Kidney glomerular epithelial cell (primary cell): ENCODE measurements at regions not wholly inside any gene's neighbourhood (a gene's known extent, or its start where the extent isn't known, plus 50 kb on each side); places are given as distances from the start of the nearest gene placed in this dataset.
A peak's percentile ranks its signal among the peaks of the same experiment; 100 is the strongest.

Experiments used
- DNase-seq: peaks from one replicate; lab custom pipeline; 2025; lab: John Stamatoyannopoulos, UW

DNA sequence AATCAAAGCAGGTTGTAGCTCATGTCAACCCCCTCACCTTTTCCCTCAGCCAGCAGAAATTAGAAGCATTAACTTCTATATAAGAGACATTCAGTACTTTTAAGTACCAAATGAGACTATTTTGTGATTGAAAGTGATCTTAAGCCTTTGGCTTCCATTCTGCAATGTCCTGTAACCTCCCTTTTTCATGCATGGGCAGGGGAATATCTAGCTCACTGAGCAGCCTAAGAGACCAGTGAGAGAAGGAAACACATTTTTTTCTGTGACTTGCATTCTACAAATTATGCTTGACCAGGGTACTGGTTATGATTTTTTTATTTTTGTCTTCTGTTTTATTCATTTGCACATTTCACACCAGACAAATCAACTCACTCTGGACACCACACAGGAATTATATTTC is 369.6 kb downstream of the KCTD12 start:
- DNase-seq, result no peak

DNA sequence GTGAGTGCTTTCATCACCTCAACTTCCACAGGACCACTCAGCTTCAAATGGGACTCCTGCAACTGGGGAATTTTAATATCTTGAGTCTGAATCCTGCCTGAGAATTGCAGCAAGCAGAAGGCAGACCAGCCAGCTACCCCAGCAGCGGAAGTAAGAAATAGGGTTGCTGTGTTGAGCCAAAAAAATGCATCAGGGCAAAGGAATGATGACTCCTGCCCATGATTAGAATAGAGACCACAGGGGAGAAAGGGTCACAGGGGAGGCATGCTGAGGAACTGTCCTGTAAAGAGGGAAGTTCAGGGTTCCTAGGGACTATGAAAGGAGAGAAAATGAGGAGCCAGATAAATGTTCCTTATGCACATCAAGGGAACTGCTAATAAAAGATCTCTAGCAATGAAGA is 370.2 kb downstream of the KCTD12 start:
- no peak for DNase-seq

DNA sequence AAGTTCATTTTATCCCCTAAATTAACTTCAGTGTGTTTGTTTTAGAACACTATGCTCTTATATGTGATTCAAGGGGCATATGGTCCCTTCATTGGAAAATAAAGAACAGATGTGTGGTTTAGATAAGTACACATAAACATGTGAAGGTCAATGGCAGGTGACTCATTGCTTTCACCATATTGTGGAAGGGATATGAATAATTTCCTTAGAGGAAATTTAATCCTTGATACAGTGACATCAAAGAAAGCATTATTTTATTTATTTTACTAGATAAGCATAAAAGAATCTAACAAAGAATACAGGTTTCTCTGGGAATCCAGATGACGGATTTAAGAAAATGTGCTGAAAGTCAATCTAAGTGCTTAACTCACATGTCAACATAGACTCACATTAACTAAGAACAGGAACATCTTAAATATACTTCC is 373.5 kb downstream of the KCTD12 start:
- no peak for DNase-seq

DNA sequence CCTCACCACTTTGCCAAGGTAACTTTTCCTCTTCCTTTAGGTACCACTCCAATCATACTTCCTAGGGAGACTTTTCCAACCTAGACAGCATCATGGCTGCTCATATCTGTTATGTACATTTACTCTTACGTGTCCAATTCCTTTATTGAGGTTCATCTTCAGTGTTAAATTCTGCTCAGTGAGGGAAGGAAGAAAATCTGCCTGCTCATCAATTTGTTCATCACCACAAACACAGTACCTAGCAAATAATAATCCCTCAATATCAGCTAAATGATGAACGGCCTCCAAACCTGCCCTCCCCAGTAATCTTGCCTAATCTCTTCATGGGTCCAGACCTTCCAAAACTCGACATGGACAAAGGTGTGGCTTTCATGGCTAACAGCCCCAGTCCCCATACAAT is 380.8 kb downstream of the KCTD12 start:
- DNase-seq, result no peak

DNA sequence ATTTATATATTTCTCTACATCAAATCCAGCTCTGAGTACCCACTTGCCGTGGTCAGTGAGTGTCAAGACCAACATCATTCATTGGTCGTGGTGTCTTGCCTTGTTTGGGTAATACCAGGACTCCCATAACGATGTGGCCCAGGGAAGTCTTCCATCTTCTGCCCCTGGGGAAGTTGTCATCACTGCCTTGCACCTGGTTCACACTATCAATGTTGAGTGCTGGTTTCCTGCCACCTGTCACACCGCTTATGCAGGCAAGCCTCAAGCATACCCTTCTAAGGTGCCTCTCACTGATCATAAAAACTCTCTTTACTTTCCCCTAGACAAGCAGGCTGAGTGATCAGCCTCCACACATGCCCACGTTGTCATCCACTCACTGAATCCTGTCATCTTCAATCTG is 382.4 kb downstream of the KCTD12 start:
- DNase-seq, result no peak

DNA sequence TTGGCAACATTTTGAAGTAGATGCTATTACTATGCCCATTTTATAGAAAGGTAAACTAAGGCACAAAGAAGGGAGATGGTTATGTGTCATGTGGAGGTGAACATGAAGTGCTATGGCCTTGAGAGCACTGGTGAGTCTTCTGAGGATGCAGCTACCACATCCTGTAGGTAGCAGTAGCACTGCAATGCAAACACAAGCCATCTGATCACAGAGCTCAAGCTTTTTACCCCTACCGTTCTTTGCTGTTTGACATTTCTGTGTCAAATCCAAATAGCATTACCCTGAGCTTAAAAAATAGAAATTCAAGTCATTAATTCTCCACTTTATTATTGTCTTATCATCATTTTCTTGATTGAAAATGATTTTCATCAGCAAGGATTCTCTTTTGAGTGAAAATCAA is 382.9 kb downstream of the KCTD12 start:
- no peak for DNase-seq

DNA sequence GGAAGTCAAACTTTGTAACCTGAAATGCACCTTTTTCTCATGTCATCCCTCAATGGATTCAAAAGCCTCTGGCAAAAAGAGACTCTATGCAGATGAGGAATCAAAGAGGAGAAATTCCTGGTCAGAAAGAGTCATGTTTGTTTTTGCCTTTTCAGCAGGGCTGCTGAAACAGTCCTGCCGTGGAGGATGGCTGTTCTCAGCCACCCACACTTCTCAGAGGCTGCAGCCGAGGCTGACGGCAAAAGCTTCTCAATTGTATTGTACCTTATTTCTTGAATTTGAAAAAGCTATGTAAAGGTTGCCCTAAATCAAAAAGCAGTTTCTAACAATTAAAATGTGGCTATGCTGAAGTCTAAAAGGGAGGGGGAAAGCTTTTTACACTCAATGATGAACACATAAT is 385.3 kb downstream of the KCTD12 start:
- DNase-seq, result no peak

DNA sequence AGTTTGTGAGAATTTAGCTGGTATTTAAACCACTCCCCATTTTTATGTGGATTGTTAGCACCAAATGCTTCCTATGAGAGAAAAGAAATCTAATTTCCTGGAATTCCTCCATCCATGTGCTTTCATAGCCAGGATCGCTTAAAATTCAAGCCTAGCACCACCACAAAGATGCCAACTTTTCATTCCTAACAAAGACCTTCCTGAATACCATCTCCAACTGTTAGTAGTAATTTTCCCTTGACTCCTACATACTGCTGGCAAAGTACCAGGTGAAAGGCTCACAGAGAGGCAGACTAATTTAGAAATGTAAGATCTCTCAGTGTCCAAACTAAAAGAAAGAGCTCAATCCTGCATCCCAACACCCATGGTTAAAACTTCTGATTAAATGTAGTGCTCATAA is 386.3 kb downstream of the KCTD12 start:
- no peak for DNase-seq

DNA sequence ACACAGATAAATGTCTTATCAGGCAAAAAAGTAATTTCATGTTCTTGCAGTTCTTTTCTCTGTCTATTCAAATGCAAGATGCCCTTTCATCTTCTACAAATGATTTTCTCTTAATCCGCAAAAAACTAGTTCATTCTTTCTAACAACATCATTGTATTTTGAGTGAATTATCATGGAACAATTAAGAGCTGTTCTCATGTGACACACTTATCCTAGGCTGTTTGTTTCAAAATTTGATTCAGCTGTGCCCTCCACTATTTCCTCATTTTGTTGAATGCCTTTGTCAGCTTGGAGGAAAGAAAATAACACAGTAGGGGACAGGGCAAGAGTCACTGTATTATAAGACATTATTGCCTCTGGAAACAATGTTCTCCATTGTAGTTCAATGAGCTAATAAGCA is 396.9 kb downstream of the KCTD12 start:
- DNase-seq, result no peak

DNA sequence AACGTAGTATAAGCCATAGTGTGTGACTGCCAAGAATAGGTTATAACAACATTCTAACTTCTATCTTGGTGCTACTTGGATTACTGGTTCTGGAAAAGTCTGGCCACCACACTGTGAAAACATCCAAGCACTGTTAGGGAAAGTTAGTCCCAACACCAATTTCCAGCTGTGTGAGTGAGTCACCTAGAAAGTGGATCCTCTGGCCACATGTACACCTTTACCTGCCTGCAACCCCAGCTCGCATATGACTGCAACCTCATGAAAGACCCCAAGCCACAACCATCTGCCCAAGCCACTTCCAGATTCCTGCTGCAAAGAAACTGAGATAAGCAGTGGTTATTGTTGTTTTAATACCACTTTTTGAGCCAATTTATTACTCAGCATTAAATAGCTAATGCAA is 404.5 kb downstream of the KCTD12 start:
- DNase-seq, result no peak

DNA sequence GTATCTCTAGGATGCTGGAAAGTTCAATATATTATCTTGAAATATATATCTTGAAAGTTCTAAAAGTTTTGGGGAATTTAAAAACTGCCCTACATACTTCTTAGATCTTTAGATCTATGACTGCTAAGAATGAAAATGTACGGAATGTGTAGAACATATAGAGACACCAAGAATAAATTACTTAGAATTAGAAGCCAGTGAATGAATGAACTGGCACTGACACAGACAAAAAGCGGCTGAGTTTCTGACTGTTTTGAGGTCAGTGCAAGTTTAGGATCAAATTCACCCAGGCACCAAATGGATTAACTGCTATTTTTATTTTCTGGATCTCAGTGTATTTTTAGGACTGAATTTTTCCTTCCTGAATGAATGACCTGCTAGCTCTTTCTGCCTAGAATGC is 411.2 kb downstream of the KCTD12 start:
- DNase-seq, result no peak

DNA sequence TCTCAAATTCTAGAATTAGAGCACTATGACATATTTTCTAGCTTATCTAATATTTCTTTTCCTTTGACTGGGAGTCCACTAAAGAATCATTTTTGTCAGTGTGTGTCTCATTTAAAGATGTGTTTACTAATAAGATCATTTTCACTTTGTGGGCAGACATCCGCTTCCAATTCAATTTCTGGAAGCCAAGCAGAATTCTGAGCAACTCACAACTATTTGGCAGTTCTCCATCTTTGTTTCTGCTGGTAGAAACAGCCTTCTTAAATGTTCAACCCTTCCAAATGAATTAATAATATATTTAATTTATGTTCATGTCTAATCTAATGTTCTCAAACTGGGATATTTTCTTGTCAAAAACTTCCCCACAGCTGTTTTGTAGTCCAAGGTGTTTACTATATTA is 411.8 kb downstream of the KCTD12 start:
- no peak for DNase-seq

DNA sequence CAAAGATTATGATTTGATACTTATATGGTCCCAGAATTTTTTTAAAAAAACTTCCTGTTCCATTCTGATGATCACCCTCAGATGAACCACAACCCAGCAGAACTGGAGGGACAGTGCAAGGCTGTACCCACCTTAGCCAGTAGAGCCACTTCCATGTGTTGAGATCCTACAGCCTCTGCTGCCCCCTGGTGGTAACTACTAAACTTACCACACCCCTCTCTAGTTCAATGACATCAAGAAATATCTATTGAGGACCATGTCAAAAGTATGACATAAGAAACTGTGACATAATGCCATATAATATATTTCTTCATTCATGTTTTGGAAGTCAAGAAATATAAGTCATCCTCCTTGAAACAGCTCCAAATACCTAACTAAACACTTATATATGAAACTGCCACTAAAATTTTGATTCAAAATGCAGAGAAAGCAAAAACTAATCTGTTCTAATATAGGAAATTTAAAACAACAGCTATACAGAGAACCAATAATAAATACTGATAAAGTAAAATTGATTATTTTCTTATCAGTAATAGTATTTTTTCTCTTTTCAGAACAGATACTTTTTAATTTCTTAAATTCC is 412.6 kb downstream of the KCTD12 start:
- DNase-seq, result peak; percentile 58

DNA sequence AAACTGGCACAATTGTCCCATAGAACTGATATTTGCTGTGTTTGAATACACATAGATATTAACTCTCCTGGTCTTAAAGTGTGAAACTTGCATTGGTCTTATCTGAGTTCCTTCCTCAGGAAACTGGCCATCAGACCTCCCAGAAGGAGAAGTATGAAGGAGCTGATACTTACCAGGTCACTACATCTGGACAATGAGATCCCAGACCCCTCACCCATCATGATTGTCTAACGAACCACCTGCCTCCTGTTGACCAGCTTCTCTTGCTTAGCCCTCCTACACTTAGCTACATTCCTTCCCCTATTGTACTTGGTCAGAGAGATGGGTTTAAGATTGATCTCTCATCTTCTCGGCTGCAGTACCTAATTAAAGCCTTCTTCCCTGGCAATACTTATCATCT is 413.3 kb downstream of the KCTD12 start:
- no peak for DNase-seq

DNA sequence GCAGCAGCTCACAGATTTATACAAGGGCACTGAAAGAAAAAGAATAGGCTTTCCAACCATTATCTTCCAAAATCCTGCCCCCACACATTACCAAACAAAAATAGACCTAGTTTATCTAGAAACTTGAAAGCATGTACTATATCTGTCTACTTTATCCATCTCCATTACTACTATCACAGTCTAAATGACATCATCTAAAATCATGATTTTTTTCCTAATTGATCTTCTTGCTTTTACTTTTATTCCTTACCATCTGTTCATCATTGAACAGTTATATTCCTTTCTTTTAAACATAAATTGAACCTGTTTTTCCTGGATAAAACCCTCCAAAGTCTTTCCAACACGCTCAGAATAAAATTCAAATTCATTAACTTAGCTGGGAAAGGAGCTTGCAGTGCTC is 414.7 kb downstream of the KCTD12 start:
- no peak for DNase-seq

DNA sequence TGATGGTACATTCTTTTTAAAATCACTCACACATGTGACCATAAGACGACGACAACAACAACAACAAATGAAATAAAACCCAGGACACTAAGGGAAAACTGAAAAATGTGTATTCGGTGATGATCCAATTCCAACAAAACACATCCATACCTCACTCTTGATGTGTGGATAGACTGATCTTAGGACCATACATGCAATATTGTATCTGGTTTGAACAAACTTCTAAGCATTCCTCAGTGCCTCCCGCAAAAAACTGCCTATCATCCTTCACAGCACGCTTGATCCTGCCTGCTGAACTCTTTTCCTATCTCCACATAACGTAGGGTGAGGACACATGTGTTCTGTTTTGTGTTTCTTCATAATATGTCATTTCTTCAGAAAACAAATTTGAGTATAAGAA is 415.2 kb downstream of the KCTD12 start:
- no peak for DNase-seq

DNA sequence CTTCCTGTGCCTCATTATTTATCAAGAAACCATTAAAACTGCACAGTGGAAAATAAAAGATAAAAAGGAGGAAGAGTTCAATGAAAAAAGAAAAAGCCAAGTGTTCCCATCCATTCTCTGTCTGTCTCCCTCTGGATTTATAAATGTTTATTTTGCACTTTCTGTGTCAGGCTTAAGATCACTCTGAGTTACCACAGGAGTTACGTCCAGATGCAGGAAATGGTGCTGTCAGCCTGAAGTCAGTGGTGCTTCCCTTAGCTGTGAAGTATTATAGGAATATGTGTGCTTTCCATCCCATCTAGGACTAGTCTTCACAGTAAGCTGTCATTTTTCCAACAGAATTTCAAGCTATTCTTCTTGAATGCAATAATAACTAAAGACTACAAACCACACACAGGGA is 420.2 kb downstream of the KCTD12 start:
- no peak for DNase-seq

DNA sequence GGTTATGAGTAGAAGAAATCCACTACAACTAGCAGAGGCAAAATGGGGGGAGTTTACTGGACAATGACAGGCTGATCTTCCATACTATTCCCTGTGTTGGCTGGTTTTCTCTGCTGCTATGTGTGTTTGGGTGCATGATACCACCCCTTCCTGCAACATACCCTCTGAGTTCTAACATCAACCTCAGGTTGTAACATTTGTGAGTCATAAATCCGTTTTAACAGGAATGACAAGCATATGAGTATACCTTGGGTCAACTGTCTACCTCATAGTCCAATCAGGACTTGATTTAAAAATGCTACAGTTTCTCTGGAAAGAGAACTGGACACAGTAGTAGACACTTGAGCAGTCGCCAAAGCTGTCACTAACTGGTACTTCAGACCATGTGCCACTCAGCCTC is 422.9 kb downstream of the KCTD12 start:
- no peak for DNase-seq

DNA sequence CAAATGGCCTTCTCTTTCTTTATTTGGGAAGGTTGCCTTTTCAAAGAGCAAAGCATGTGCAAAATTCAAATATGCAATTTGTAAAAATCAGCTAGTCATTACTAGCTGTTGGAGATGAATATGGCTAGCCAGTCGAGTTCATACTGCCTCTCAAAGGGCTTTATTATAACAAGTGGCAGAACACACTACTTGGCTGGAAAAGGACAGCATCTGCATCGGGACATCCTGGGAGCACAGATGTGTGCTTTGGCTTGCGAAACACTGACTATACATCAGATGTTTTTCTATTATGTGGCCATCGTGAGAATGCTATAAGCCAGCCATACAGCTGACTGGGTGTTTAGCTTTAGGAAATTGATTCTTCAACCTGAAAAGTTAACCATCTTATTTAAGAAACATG is 424.2 kb downstream of the KCTD12 start:
- no peak for DNase-seq

DNA sequence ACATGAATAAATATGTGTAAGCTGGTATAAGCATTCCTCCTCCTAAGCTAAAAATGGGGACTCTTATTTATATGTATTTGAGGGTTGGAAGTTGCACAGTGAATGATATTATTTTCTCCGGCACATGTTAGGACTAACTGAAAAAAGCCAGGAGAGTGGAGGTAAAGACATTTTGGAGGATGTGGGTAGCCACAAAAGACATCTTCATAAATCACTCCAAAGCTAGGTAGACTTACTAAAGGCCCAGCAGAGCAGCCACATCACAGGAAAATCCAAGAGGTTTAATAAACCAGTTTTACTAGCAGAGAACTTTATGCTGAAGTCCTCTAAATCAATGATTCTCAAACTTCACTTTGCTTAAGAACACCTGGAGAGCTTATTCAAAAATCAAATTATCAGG is 424.7 kb downstream of the KCTD12 start:
- DNase-seq, result no peak

DNA sequence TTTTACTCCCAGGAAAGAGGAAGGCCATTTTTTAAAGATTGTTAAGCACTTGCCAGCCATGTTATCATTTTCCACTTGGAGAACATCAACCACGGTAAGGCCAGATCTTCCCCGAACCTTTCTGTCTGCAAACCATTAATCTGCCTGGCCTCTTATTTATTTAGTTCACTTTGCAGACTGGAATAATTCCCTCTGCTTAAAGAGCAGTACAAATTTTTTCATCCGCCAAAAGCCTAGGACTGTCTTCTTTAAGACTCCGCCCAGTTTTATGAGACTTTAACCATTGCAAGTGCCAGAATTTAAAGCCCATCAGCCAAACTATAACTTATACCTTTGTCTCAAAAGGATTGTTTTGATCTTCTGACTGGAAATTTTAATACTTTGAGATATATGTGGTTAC is 426.3 kb downstream of the KCTD12 start:
- DNase-seq, result no peak

DNA sequence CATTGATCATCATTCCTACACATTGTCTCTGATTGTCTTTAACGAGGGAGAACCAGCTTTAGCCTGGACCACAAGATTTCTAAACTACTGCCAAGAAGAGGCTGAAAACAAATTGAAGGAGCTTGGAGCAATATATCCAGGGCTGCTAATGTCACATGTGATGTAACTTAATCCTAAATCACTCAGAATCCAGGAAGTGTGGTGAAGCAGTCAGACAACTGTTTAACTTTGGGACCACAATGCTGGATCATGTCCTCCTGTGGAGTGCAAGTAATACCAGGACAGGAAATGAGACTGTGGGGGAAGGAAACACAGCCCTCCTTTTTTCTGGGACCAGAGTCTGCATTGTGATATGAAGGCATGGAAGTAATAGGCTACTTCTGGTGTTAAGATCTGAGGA is 430.2 kb downstream of the KCTD12 start:
- DNase-seq, result no peak

DNA sequence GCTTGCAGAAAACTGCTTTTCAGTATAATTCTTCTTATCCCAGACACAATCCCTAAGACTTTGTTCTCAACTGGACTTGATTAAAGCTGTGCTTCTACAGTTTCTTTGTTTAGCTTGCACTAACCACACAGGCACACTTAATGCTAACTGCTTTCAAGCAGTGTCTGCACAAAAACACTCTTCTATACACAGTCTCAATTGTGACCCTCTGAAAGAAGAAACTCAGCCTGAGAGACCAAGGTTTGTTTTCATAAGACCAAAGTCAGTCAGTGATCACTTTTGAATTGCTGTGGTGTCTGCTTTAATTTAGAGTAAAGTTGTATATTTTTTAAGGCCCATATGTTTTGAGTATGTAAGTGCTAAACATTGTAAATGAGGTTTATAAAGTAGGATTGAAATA is 431.2 kb downstream of the KCTD12 start:
- no peak for DNase-seq

DNA sequence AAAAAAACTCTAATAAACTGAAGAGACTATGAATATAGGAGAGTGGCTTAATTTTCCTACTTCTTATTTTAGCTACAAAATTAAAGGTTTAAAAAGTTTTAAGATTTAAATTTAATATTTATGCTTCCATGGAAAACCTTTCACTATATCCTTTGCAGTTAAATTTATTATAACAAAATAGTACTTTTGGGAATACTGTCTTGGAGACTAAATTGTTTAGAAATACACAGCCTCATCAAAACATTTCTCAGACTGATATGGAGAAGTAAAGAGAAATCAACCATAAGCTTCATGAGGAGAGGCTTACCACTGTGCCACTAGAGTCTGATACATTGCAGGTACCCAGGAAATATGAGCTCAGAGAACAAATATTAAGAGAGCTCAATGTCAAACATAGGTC is 436.5 kb downstream of the KCTD12 start:
- DNase-seq, result no peak

DNA sequence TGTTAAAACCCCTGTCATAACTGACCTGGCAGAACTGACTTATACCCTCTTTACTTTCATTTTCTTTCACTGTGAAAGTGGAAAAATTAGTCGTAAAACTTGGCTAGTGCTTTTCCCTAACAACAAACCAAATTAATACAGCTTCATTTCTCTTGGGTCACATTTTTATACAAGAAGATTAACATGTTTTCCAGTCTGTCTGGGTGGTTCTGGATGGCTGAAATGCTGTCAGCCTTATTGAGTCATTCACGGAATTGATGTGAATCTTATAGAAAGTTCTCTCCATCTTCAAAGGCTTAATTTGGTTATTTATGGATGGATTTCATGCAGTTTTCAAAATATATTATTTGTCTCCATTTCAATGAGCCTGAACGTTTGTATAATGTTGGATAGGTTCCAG is 440.0 kb downstream of the KCTD12 start:
- DNase-seq, result no peak
